H9 (cell line): ENCODE measurements at regions not wholly inside any gene's neighbourhood (a gene's known extent, or its start where the extent isn't known, plus 50 kb on each side); places are given as distances from the start of the nearest gene placed in this dataset.

ENCODE experiments used
- DNase-seq: peaks from one replicate; pipeline ENCODE4 v3.0.0-alpha.2; 2017
- H2AFZ ChIP-seq: one replicate; pipeline ENCODE4 v1.6.1; 2013; ENCODE audit warnings: mild to moderate bottlenecking, low read length, control low read depth, moderate library complexity
- H2AK5ac ChIP-seq: 2 replicates; pipeline ENCODE4 v1.6.1; 2013; ENCODE audit warnings: low read length, control low read depth, mixed read lengths; ENCODE audit not compliant: insufficient read length
- H2BK120ac ChIP-seq: one replicate; pipeline ENCODE4 v1.6.1; 2013; ENCODE audit warnings: low read depth, mild to moderate bottlenecking, low read length, control low read depth, inconsistent platforms; ENCODE audit not compliant: poor library complexity, severe bottlenecking
- H2BK12ac ChIP-seq: 2 replicates; pipeline ENCODE4 v1.6.1; 2013; ENCODE audit warnings: low read length, control low read depth, mixed read lengths, low read depth; ENCODE audit not compliant: insufficient read length
- H2BK15ac ChIP-seq: 2 replicates; pipeline ENCODE4 v1.6.1; 2013; ENCODE audit warnings: low read depth, low read length, control low read depth
- H2BK20ac ChIP-seq: one replicate; pipeline ENCODE4 v1.6.1; 2013; ENCODE audit warnings: low read depth, mild to moderate bottlenecking, low read length, control low read depth, inconsistent platforms; ENCODE audit not compliant: poor library complexity, severe bottlenecking
- H2BK5ac ChIP-seq: 2 replicates; pipeline ENCODE4 v1.6.1; 2013; ENCODE audit warnings: low read length, control low read depth, mixed read lengths; ENCODE audit not compliant: insufficient read length
- H3K14ac ChIP-seq: 2 replicates; pipeline ENCODE4 v1.6.1; 2013; ENCODE audit warnings: low read length, control low read depth; ENCODE audit not compliant: insufficient read depth
- H3K18ac ChIP-seq: 2 replicates; pipeline ENCODE4 v1.6.1; 2013; ENCODE audit warnings: low read depth, mild to moderate bottlenecking, mixed read lengths, low read length, control low read depth; ENCODE audit not compliant: insufficient read length
- H3K23ac ChIP-seq: 2 replicates; pipeline ENCODE4 v1.6.1; 2013; ENCODE audit warnings: low read length, control low read depth, mixed read lengths, low read depth; ENCODE audit not compliant: insufficient read length
- H3K23me2 ChIP-seq: 2 replicates; pipeline ENCODE4 v1.6.1; 2013; ENCODE audit warnings: low read depth, mild to moderate bottlenecking, mixed read lengths, low read length, control low read depth; ENCODE audit not compliant: insufficient read length, poor library complexity, severe bottlenecking
- H3K27ac ChIP-seq: 2 replicates; pipeline ENCODE4 v1.5.1; 2013; ENCODE audit warnings: low read length, control low read depth, mixed read lengths, low read depth; ENCODE audit not compliant: insufficient read length
- H3K27me3 ChIP-seq: 2 replicates; pipeline ENCODE4 v1.6.1; 2013; ENCODE audit warnings: low read length, control low read depth, inconsistent platforms; ENCODE audit not compliant: insufficient read depth
- H3K4ac ChIP-seq: 2 replicates; pipeline ENCODE4 v1.6.1; 2013; ENCODE audit warnings: low read depth, mild to moderate bottlenecking, control low read depth, inconsistent platforms, low read length, moderate library complexity
- H3K4me1 ChIP-seq: 2 replicates; pipeline ENCODE4 v1.6.1; 2013; ENCODE audit warnings: low read length, control low read depth, inconsistent platforms; ENCODE audit not compliant: insufficient read depth
- H3K4me2 ChIP-seq: 2 replicates; pipeline ENCODE4 v1.6.1; 2013; ENCODE audit warnings: low read length, control low read depth, mixed read lengths; ENCODE audit not compliant: insufficient read length, insufficient read depth
- H3K56ac ChIP-seq: 2 replicates; pipeline ENCODE4 v1.6.1; 2013; ENCODE audit warnings: low read depth, mild to moderate bottlenecking, mixed read lengths, low read length, control low read depth; ENCODE audit not compliant: insufficient read length
- H3K79me1 ChIP-seq: 2 replicates; pipeline ENCODE4 v1.6.1; 2013; ENCODE audit warnings: low read depth, mild to moderate bottlenecking, moderate library complexity, low read length, control low read depth, inconsistent platforms; ENCODE audit not compliant: insufficient read depth, poor library complexity, severe bottlenecking
- H3K79me2 ChIP-seq: 2 replicates; pipeline ENCODE4 v1.6.1; 2013; ENCODE audit warnings: low read length, control low read depth, inconsistent platforms; ENCODE audit not compliant: insufficient read depth
- H3K9ac ChIP-seq: 2 replicates; pipeline ENCODE4 v1.6.1; 2013; ENCODE audit warnings: low read length, control low read depth, mixed read lengths; ENCODE audit not compliant: insufficient read length; ENCODE audit errors: extremely low read depth
- H3K9me3 ChIP-seq: one replicate; pipeline ENCODE4 v1.6.1; 2013; ENCODE audit warnings: low read depth, low read length, inconsistent platforms; ENCODE audit not compliant: control insufficient read depth
- H3T11ph ChIP-seq: one replicate; pipeline ENCODE4 v1.6.1; 2013; ENCODE audit warnings: mild to moderate bottlenecking, low read length, control low read depth, inconsistent platforms
- H4K20me1 ChIP-seq: one replicate; pipeline ENCODE4 v1.6.1; 2013; ENCODE audit not compliant: control insufficient read depth, insufficient read length, insufficient read depth
- H4K5ac ChIP-seq: 2 replicates; pipeline ENCODE4 v1.6.1; 2013; ENCODE audit warnings: low read depth, mild to moderate bottlenecking, mixed read lengths, low read length, control low read depth; ENCODE audit not compliant: insufficient read length
- H4K8ac ChIP-seq: replicated peaks from 2 replicates; pipeline ENCODE4 v1.6.1; 2013; ENCODE audit warnings: low read length, control low read depth, mixed read lengths, low read depth; ENCODE audit not compliant: insufficient read length
- H4K91ac ChIP-seq: 2 replicates; pipeline ENCODE4 v1.6.1; 2013; ENCODE audit warnings: low read depth, mild to moderate bottlenecking, moderate library complexity, mixed read lengths, low read length, control low read depth; ENCODE audit not compliant: insufficient read length
- H3K27ac Mint-ChIP-seq, 3 experiments: 2 replicates in 2 of 3; 3 replicates in 1 of 3; pipeline ENCODE4 v1.8.0; 2020 to 2021; ENCODE audit warnings: mixed read lengths in 3 of 3, mild to moderate bottlenecking in 1 of 3, moderate library complexity in 1 of 3
- H3K27me3 Mint-ChIP-seq: 2 replicates; pipeline ENCODE4 v1.8.0; 2021; ENCODE audit warnings: low read depth, mild to moderate bottlenecking, moderate library complexity, mixed read lengths
- H3K36me3 Mint-ChIP-seq, 3 experiments: 2 replicates in 2 of 3; 3 replicates in 1 of 3; pipeline ENCODE4 v1.8.0; 2020 to 2021; ENCODE audit warnings: low read depth in 3 of 3, mixed read lengths in 3 of 3; ENCODE audit not compliant: insufficient read depth in 1 of 3
- H3K4me1 Mint-ChIP-seq, 2 experiments: 2 replicates each; pipeline ENCODE4 v1.8.0; 2020; ENCODE audit warnings: mixed read lengths in 2 of 2
- H3K4me3 Mint-ChIP-seq, 2 experiments: 2 replicates in 1 of 2; 3 replicates in 1 of 2; pipeline ENCODE4 v1.8.0; 2020 to 2021; ENCODE audit warnings: mild to moderate bottlenecking in 2 of 2, mixed read lengths in 2 of 2, moderate library complexity in 1 of 2
- H3K9me3 Mint-ChIP-seq, 2 experiments: 2 replicates in 1 of 2; 3 replicates in 1 of 2; pipeline ENCODE4 v1.8.0; 2020; ENCODE audit warnings: mild to moderate bottlenecking in 2 of 2, mixed read lengths in 2 of 2, moderate library complexity in 1 of 2
- WGBS: extraction: QIAGEN DNeasy Blood & Tissue Kit; methylation state at CpG from one replicate; pipeline ENCODE4 v1.1.7; 2013; ENCODE audit warnings: missing lambda C conversion rate, low lambda C conversion rate, mixed read lengths; ENCODE audit not compliant: insufficient read length; ENCODE audit errors: extremely low coverage; 5-methylcytosine and 5-hydroxymethylcytosine counted together
- TF ChIP-seq, protein P1 (sequence below): fragments of 200-600 bp; sonication (generic); conservative IDR thresholded peaks from 3 replicates; pipeline ENCODE4 v1.8.0; 2021; ENCODE audit warnings: antibody characterized with exemption, mild to moderate bottlenecking

DNA sequence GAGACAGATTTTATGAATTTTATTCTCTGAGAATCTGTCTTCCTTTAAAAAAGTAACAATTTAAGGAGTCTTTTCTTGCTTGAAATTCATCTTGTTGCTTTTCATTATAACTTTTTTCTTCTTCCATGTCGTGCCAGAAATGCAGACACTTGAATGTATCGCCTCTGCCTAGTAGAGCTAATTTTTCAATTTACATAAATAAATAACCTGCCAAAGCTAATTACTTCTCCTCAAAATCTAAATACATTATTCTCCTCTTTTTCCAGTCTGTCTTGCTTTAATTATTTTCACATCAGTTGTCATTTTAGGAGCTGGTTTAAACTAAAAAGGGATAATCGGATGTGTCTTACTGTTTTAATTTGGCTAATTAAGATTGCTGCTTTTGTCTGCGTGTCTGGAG, 711.1 kb upstream of the SEL1L start:
- Mint-ChIP-seq H3K27me3 (no peaks in the 10 kb centered on the region), H3K36me3 (no peaks in the 10 kb centered on the region), H3K27ac (no peak overlapping the region), H3K4me3 (no peak overlapping the region), H3K4me1 (no peaks in the 10 kb centered on the region), H3K9me3 (no peaks in the 10 kb centered on the region)
- no peak overlapping the region for H3K56ac ChIP-seq
- H3K9me3 ChIP-seq, result no peaks in the 10 kb centered on the region
- H3K79me2 ChIP-seq, result no peaks in the 10 kb centered on the region
- no peak overlapping the region for H3K18ac ChIP-seq
- H4K91ac ChIP-seq, result no peak overlapping the region
- no peak overlapping the region for H3K14ac ChIP-seq
- H3K4me1 ChIP-seq, result no peaks in the 10 kb centered on the region
- H2BK12ac ChIP-seq, result no peak overlapping the region
- H3K4ac ChIP-seq, result no peak overlapping the region
- H3K79me1 ChIP-seq, result no peaks in the 10 kb centered on the region
- no peak overlapping the region for H4K8ac ChIP-seq
- no peak overlapping the region for H3K4me2 ChIP-seq
- no peak overlapping the region for H3K23ac ChIP-seq
- no CpG with 5 or more reads among the region's 4 CpGs for WGBS
- no peaks in the 10 kb centered on the region for H3K23me2 ChIP-seq
- H4K20me1 ChIP-seq, result no peaks in the 10 kb centered on the region
- DNase-seq, result no peak
- no peak overlapping the region for H4K5ac ChIP-seq
- no peak overlapping the region for H2BK120ac ChIP-seq
- no peaks in the 10 kb centered on the region for H3K27me3 ChIP-seq
- H3K9ac ChIP-seq, result no peak overlapping the region
- H3T11ph ChIP-seq, result no peak overlapping the region
- no peak overlapping the region for H2AK5ac ChIP-seq
- no peak overlapping the region for H2BK15ac ChIP-seq
- no peak overlapping the region for H2BK5ac ChIP-seq
- TF ChIP-seq, protein P1, sequence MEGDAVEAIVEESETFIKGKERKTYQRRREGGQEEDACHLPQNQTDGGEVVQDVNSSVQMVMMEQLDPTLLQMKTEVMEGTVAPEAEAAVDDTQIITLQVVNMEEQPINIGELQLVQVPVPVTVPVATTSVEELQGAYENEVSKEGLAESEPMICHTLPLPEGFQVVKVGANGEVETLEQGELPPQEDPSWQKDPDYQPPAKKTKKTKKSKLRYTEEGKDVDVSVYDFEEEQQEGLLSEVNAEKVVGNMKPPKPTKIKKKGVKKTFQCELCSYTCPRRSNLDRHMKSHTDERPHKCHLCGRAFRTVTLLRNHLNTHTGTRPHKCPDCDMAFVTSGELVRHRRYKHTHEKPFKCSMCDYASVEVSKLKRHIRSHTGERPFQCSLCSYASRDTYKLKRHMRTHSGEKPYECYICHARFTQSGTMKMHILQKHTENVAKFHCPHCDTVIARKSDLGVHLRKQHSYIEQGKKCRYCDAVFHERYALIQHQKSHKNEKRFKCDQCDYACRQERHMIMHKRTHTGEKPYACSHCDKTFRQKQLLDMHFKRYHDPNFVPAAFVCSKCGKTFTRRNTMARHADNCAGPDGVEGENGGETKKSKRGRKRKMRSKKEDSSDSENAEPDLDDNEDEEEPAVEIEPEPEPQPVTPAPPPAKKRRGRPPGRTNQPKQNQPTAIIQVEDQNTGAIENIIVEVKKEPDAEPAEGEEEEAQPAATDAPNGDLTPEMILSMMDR, result no peak
- no peak overlapping the region for H2BK20ac ChIP-seq
- no peak overlapping the region for H3K27ac ChIP-seq
- H2AFZ ChIP-seq, result no peak overlapping the region
